HG02763 (cell line): ENCODE measurements at regions not wholly inside any gene's neighbourhood (a gene's known extent, or its start where the extent isn't known, plus 50 kb on each side); places are given as distances from the start of the nearest gene placed in this dataset.
"Not testable (repeated sequence)": the region's sequence is repeated elsewhere in the genome, so short reads cannot be mapped to it uniquely, and the experiment has no call there.

Source experiments
- ATAC-seq: cut with Tn5 transposase; IDR thresholded peaks from one replicate; pipeline ENCODE4 v1.9.1; 2021; ENCODE audit warnings: mild to moderate bottlenecking, moderate library complexity; ENCODE audit not compliant: unreplicated experiment

- ATAC-seq, result no peak
Observed at GRCh38 chr14:22220427-22220826, 368.6 kb downstream of the DAD1 start.

- ATAC-seq, result no peak
Observed at GRCh38 chr14:22218728-22219127, 370.3 kb downstream of the DAD1 start.

- ATAC-seq, result no peak
Observed at GRCh38 chr14:22213120-22213519, 375.9 kb downstream of the DAD1 start.

GRCh38 chr14:22210906-22211305, 378.1 kb downstream of the DAD1 start:
- ATAC-seq, result no peak

- no peak for ATAC-seq
Observed at GRCh38 chr14:22210026-22210425, 379.0 kb downstream of the DAD1 start.

GRCh38 chr14:22203036-22203435, 386.0 kb downstream of the DAD1 start:
- no peak for ATAC-seq

- no peak for ATAC-seq
Observed at GRCh38 chr14:22202313-22202712, 386.7 kb downstream of the DAD1 start.

- no peak for ATAC-seq
Observed at GRCh38 chr14:22200977-22201605, 387.9 kb downstream of the DAD1 start.

- ATAC-seq, result not testable (repeated sequence)
Observed at GRCh38 chr14:22200131-22200530, 388.9 kb downstream of the DAD1 start.

- ATAC-seq, result no peak
Observed at GRCh38 chr14:22194664-22195063, 394.4 kb downstream of the DAD1 start.

GRCh38 chr14:22190411-22191191, 398.4 kb downstream of the DAD1 start:
- no peak for ATAC-seq

GRCh38 chr14:22189881-22190280, 399.1 kb downstream of the DAD1 start:
- no peak for ATAC-seq

- no peak for ATAC-seq
Observed at GRCh38 chr14:22188318-22188717, 400.7 kb downstream of the DAD1 start.

GRCh38 chr14:22185789-22186188, 403.2 kb downstream of the DAD1 start:
- no peak for ATAC-seq

GRCh38 chr14:22185191-22185590, 403.8 kb downstream of the DAD1 start:
- ATAC-seq, result no peak

GRCh38 chr14:22184830-22185168, 404.2 kb downstream of the DAD1 start:
- no peak for ATAC-seq

GRCh38 chr14:22184157-22184829, 404.7 kb downstream of the DAD1 start:
- ATAC-seq, result no peak

GRCh38 chr14:22180045-22180444, 409.0 kb downstream of the DAD1 start:
- ATAC-seq, result no peak

- ATAC-seq, result no peak
Observed at GRCh38 chr14:22179190-22179589, 409.8 kb downstream of the DAD1 start.

- ATAC-seq, result no peak
Observed at GRCh38 chr14:22178333-22178839, 410.6 kb downstream of the DAD1 start.

GRCh38 chr14:22177870-22178269, 411.2 kb downstream of the DAD1 start:
- no peak for ATAC-seq

GRCh38 chr14:22176957-22177356, 412.1 kb downstream of the DAD1 start:
- ATAC-seq, result no peak
